ENCODE measurements at regions not wholly inside any gene's neighbourhood (a gene's known extent, or its start where the extent isn't known, plus 50 kb on each side); places are given as distances from the start of the nearest gene placed in this dataset.

GRCh38 chr22:19577422-19577966, 53.3 kb upstream of the CLDN5 start:
- Histone ChIP-seq H3K9ac (ENCODE audit: extremely low read depth, insufficient read length, low read length) (no peak overlapping the region), H3K23me2 (ENCODE audit: insufficient read length, low read depth, low read length, poor library complexity, severe bottlenecking) (peaks cover 3% of the 10 kb centered on the region), H3K27me3 (ENCODE audit: insufficient read depth, low read length) (no peaks in the 10 kb centered on the region), H3K23ac (ENCODE audit: insufficient read length, low read depth, low read length) (no peak overlapping the region), H3K79me1 (ENCODE audit: insufficient read depth, low read depth, low read length, poor library complexity, severe bottlenecking) (no peaks in the 10 kb centered on the region), H4K91ac (ENCODE audit: insufficient read length, low read depth, low read length) (no peak overlapping the region), H2AFZ (ENCODE audit: low read length) (no peak overlapping the region), H3K56ac (ENCODE audit: insufficient read length, low read depth, low read length) (no peak overlapping the region), H2BK120ac (ENCODE audit: low read depth, low read length, poor library complexity, severe bottlenecking) (no peak overlapping the region), H4K20me1 (ENCODE audit: control insufficient read depth, insufficient read depth, insufficient read length) (no peaks in the 10 kb centered on the region), H4K5ac (ENCODE audit: insufficient read length, low read depth, low read length) (no peak overlapping the region), H3K27ac (ENCODE audit: insufficient read length, low read depth, low read length) (no peak overlapping the region), H3K4me2 (ENCODE audit: insufficient read depth, insufficient read length, low read length) (no peak overlapping the region), H3K4ac (ENCODE audit: low read depth, low read length) (no peak overlapping the region), H2BK20ac (ENCODE audit: low read depth, low read length, poor library complexity, severe bottlenecking) (no peak overlapping the region), H2BK15ac (ENCODE audit: low read depth, low read length) (no peak overlapping the region), H2AK5ac (ENCODE audit: insufficient read length, low read length) (no peak overlapping the region), H3K14ac (ENCODE audit: insufficient read depth, low read length) (no peak overlapping the region; the same call in 1 of the 2 replicates), H3K4me1 (ENCODE audit: insufficient read depth, low read length) (no peaks in the 10 kb centered on the region; the same call in 1 of the 2 replicates), H2BK5ac (ENCODE audit: insufficient read length, low read length) (no peak overlapping the region), H3K9me3 (ENCODE audit: control insufficient read depth, low read depth, low read length) (no peaks in the 10 kb centered on the region), H3K79me2 (ENCODE audit: insufficient read depth, low read length) (no peaks in the 10 kb centered on the region), H4K8ac (replicated peaks; ENCODE audit: insufficient read length, low read depth, low read length) (no peak overlapping the region), H3T11ph (ENCODE audit: low read length) (no peak overlapping the region), H3K18ac (ENCODE audit: insufficient read length, low read depth, low read length) (no peak overlapping the region), H2BK12ac (ENCODE audit: insufficient read length, low read depth, low read length) (no peak overlapping the region)
- Mint-ChIP-seq H3K4me3 (no peak overlapping the region; a peak in 1 of 5 replicates), H3K27me3 (ENCODE audit: low read depth) (peaks cover 10% of the 10 kb centered on the region), H3K27ac (peak overlapping the region in 1 of 3 experiments; percentile 13; a peak in 1 of 7 replicates), H3K36me3 (ENCODE audit: insufficient read depth in 1 of 3, low read depth in 3 of 3) (no peaks in the 10 kb centered on the region), H3K9me3 (no peaks in the 10 kb centered on the region; a peak in 1 of 5 replicates), H3K4me1 (peaks cover 12 to 18% of the 10 kb centered on the region in 2 experiments)
- DNase-seq: no peak
- no peak; the same call in 2 of the 3 replicates for TF ChIP-seq CTCF (conservative IDR thresholded peaks at IDR 0.05)
- no CpG with 5 or more reads among the region's 10 CpGs for WGBS (ENCODE audit: extremely low coverage, insufficient read length, low lambda C conversion rate)

Data from H9 (cell line).